ENCODE measurements at regions not wholly inside any gene's neighbourhood (a gene's known extent, or its start where the extent isn't known, plus 50 kb on each side); places are given as distances from the start of the nearest gene placed in this dataset.

- TF ChIP-seq CTCF (IDR thresholded peaks at IDR 0.05; ENCODE audit: insufficient read depth, low read length), result no peak
- no peak for TF ChIP-seq POLR2AphosphoS5 (IDR thresholded peaks at IDR 0.05; ENCODE audit: low read depth)
- TF ChIP-seq, protein P1, sequence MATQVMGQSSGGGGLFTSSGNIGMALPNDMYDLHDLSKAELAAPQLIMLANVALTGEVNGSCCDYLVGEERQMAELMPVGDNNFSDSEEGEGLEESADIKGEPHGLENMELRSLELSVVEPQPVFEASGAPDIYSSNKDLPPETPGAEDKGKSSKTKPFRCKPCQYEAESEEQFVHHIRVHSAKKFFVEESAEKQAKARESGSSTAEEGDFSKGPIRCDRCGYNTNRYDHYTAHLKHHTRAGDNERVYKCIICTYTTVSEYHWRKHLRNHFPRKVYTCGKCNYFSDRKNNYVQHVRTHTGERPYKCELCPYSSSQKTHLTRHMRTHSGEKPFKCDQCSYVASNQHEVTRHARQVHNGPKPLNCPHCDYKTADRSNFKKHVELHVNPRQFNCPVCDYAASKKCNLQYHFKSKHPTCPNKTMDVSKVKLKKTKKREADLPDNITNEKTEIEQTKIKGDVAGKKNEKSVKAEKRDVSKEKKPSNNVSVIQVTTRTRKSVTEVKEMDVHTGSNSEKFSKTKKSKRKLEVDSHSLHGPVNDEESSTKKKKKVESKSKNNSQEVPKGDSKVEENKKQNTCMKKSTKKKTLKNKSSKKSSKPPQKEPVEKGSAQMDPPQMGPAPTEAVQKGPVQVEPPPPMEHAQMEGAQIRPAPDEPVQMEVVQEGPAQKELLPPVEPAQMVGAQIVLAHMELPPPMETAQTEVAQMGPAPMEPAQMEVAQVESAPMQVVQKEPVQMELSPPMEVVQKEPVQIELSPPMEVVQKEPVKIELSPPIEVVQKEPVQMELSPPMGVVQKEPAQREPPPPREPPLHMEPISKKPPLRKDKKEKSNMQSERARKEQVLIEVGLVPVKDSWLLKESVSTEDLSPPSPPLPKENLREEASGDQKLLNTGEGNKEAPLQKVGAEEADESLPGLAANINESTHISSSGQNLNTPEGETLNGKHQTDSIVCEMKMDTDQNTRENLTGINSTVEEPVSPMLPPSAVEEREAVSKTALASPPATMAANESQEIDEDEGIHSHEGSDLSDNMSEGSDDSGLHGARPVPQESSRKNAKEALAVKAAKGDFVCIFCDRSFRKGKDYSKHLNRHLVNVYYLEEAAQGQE (IDR thresholded peaks at IDR 0.05; ENCODE audit: insufficient replicate concordance, low read depth), result no peak
- no peak for TF ChIP-seq SPI1 (IDR thresholded peaks at IDR 0.05; ENCODE audit: borderline replicate concordance, low read depth)
- TF ChIP-seq GABPA (IDR thresholded peaks at IDR 0.05; ENCODE audit: low read depth), result no peak
Measured at GRCh38 chr5:3963652-3964051, 368.0 kb downstream of the IRX1 start.
